Astrocyte of the spinal cord (primary cell): ENCODE measurements at regions not wholly inside any gene's neighbourhood (a gene's known extent, or its start where the extent isn't known, plus 50 kb on each side); places are given as distances from the start of the nearest gene placed in this dataset.

Source experiments
- DNase-seq: peaks from one replicate; pipeline ENCODE4 v3.0.0; 2011; ENCODE audit warnings: low read depth, low spot score
- H3K4me3 ChIP-seq: 2 replicates; pipeline ENCODE4 v1.5.1; 2011; ENCODE audit warnings: low read depth, mild to moderate bottlenecking, low read length, moderate library complexity
- in situ Hi-C: cut with HindIII; loops from 2 replicates; pipeline ENCODE4 v1.10.0; 2017; ENCODE audit warnings: low sequenced_read_pairs
- TF ChIP-seq, protein P1 (sequence below): IDR thresholded peaks from 2 replicates; pipeline ENCODE4 v1.5.1; 2012; ENCODE audit warnings: low read depth, mild to moderate bottlenecking, low read length, inconsistent platforms

DNA sequence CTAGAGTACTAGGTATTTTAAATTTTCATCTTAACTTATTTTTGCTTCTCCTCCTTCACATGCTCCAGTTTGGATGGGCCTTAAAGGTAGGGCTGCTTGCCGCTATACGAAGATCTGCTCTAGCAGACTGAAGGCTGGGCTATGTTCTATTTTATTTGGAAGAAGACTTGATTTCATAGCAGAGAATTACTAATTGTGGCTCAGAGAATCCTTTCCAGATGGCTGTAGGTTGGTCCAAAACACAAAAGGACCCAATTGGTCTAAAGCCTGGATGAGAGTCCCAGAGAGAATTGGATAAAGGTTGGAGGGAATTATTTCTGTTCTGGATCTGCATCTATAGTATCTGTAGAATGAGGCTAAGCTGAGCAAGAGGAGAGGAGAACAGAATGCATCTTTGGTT is 719.4 kb upstream of the PTBP2 start:
- H3K4me3 ChIP-seq = no peak overlapping the region
- no peak for DNase-seq
- in situ Hi-C loops = no loop called here
- TF ChIP-seq, protein P1, sequence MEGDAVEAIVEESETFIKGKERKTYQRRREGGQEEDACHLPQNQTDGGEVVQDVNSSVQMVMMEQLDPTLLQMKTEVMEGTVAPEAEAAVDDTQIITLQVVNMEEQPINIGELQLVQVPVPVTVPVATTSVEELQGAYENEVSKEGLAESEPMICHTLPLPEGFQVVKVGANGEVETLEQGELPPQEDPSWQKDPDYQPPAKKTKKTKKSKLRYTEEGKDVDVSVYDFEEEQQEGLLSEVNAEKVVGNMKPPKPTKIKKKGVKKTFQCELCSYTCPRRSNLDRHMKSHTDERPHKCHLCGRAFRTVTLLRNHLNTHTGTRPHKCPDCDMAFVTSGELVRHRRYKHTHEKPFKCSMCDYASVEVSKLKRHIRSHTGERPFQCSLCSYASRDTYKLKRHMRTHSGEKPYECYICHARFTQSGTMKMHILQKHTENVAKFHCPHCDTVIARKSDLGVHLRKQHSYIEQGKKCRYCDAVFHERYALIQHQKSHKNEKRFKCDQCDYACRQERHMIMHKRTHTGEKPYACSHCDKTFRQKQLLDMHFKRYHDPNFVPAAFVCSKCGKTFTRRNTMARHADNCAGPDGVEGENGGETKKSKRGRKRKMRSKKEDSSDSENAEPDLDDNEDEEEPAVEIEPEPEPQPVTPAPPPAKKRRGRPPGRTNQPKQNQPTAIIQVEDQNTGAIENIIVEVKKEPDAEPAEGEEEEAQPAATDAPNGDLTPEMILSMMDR = no peak

DNA sequence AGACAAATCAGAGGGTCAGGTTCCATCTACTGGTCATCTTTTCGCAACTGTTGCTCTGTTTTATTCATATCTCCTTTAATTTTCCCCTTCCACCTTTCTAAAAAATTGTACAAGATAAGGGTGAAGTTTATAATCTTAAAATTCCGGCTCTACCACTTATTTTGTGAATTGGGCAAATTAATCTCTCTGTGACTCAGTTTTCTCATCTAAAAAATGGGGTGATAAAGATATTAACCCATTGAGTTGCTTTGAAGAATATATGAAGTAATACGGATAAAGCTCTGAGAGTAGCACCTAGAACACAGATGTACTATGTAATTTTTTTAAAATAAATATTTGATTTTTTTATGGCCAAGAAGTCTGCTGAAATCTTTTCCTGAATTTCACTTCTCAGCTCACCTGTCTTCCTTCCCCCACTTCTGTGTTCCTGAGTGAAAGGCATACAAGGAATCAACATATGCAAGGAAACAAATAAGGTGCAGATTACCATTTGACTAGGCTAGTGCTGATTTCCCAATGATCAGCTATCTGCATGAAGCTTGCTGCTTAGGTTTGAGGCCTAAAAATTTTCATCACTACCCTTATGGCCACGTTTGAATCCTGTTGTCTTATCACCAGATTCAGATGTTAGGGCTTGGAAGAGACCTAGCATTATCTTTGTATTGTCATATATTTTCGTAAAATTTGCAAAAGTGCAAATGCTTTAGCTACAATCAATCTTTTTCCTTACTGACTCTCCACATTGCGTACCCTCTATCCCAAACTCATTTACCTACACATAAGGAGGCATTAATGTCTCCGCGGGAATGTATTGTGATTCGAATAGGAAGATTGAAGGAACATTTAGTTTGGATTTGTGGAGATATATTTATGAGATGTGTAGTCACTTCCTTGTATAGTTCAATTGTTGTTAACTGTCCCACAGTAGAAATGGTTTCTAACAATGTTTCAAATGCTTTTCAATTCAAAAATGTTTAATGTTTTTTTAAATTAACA is 718.3 kb upstream of the PTBP2 start:
- TF ChIP-seq, protein P1 = no peak
- no peak for DNase-seq
- H3K4me3 ChIP-seq = no peak overlapping the region
- in situ Hi-C loops = no loop called here

GRCh38 chr1:96009831-96010434 is 711.7 kb upstream of the PTBP2 start:
- no peak overlapping the region for H3K4me3 ChIP-seq
- in situ Hi-C loops = no loop called here
- no peak for DNase-seq
- TF ChIP-seq, protein P1 = no peak

GRCh38 chr1:96011606-96012005 is 710.0 kb upstream of the PTBP2 start:
- no peak overlapping the region for H3K4me3 ChIP-seq
- TF ChIP-seq, protein P1 = no peak
- in situ Hi-C loops = no loop called here
- DNase-seq = no peak

DNA sequence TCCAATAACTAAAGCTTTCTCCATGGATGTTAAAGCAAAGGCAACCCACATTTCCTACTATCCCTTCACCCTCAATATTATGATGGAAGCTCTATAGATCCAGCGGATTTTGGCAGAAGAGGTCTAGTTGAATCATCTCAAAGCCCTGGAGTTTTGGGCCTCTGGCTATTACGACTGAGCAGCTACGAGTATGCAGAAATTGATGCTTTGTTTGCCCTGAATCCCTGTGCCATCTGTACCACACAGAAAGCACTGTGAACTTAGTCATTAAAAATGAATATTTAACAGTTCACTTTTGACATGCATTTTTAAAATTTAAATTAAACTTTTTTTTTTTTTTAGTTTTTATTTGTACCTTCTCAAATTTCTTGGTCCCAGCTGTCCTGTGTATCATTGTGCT is 705.4 kb upstream of the PTBP2 start:
- no peak overlapping the region for H3K4me3 ChIP-seq
- no peak for DNase-seq
- TF ChIP-seq, protein P1 = no peak

GRCh38 chr1:96020378-96020777 is 701.2 kb upstream of the PTBP2 start:
- DNase-seq = no peak
- no peak overlapping the region for H3K4me3 ChIP-seq
- in situ Hi-C loops = no loop called here
- TF ChIP-seq, protein P1 = no peak

More for the DNA sequence above, 705.4 kb upstream of the PTBP2 start:
- in situ Hi-C loops = no loop called here
